ENCODE measurements at regions not wholly inside any gene's neighbourhood (a gene's known extent, or its start where the extent isn't known, plus 50 kb on each side); places are given as distances from the start of the nearest gene placed in this dataset.

DNA sequence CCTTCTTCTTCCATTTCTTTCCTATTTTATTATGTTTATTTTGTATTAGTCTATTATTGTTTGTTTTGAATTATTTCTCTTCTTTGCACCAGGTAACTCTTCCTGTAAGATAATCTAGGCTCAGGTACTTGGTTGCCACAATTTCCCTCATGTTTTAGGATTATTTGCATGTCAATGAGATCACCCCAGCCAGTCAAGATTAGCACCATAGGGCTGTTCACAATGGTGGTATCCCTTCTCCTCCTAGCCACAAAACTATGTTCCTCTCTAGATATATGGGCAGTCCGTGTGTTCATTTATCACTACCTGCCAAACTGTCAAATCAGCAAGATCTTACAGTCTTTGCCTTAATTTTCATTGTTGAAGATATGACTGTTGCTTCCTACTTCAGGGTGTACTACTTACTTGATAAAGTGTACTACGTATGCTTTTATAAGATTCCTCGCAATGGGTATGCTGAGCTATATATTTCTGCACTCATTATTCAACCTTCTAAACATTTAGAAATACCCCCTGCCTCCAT lies 1536.2 kb downstream of the PLA2G4A start:
- no peak overlapping the region for H3K27ac ChIP-seq
- no peaks in the 10 kb centered on the region for H3K9me3 ChIP-seq
- no peaks in the 10 kb centered on the region for H3K27me3 ChIP-seq
- intact Hi-C loops (cut with DNase I): no loop called here
- no peak overlapping the region for H3K4me3 ChIP-seq
- DNase-seq: no peak
- no peaks in the 10 kb centered on the region for H3K4me1 ChIP-seq
- WGBS, 2 donors: 85 to 90% methylated on average over 3 of the region's 3 CpGs
- TF ChIP-seq POLR2AphosphoS5 (IDR thresholded peaks at IDR 0.05): no peak
- TF ChIP-seq, protein P1, sequence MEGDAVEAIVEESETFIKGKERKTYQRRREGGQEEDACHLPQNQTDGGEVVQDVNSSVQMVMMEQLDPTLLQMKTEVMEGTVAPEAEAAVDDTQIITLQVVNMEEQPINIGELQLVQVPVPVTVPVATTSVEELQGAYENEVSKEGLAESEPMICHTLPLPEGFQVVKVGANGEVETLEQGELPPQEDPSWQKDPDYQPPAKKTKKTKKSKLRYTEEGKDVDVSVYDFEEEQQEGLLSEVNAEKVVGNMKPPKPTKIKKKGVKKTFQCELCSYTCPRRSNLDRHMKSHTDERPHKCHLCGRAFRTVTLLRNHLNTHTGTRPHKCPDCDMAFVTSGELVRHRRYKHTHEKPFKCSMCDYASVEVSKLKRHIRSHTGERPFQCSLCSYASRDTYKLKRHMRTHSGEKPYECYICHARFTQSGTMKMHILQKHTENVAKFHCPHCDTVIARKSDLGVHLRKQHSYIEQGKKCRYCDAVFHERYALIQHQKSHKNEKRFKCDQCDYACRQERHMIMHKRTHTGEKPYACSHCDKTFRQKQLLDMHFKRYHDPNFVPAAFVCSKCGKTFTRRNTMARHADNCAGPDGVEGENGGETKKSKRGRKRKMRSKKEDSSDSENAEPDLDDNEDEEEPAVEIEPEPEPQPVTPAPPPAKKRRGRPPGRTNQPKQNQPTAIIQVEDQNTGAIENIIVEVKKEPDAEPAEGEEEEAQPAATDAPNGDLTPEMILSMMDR (IDR thresholded peaks at IDR 0.05): no peak
- no peak for TF ChIP-seq POLR2A (IDR thresholded peaks at IDR 0.05)
- TF ChIP-seq EP300 (IDR thresholded peaks at IDR 0.05): no peak
- H3K36me3 ChIP-seq: no peaks in the 10 kb centered on the region

DNA sequence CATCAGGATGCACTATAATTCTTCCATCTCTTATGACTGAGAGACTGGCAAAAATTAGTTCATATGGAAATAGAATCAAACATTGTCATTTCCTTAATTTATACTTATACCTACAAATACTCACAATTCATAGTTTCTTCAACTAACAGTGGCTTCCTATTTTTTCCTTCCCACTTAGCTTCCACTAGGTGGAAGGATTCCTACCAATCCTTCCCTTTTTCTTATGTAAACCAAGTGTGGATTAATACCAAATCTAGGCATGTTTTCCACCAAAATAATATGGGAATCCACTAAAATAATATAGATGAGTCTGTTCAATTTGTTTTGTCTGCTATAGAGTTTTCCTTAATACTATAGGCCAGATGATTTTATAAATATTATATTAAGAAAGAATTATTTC lies 1537.1 kb downstream of the PLA2G4A start:
- TF ChIP-seq POLR2A (IDR thresholded peaks at IDR 0.05) (no peak), EP300 (IDR thresholded peaks at IDR 0.05) (no peak), POLR2AphosphoS5 (IDR thresholded peaks at IDR 0.05) (no peak)
- TF ChIP-seq, protein P1 (IDR thresholded peaks at IDR 0.05): no peak
- intact Hi-C loops (cut with DNase I): no loop called here
- no peaks in the 10 kb centered on the region for H3K27me3 ChIP-seq
- H3K36me3 ChIP-seq: no peaks in the 10 kb centered on the region
- no peak overlapping the region for H3K4me3 ChIP-seq
- no peak for DNase-seq
- H3K9me3 ChIP-seq: no peaks in the 10 kb centered on the region
- no peak overlapping the region for H3K27ac ChIP-seq
- no peaks in the 10 kb centered on the region for H3K4me1 ChIP-seq

DNA sequence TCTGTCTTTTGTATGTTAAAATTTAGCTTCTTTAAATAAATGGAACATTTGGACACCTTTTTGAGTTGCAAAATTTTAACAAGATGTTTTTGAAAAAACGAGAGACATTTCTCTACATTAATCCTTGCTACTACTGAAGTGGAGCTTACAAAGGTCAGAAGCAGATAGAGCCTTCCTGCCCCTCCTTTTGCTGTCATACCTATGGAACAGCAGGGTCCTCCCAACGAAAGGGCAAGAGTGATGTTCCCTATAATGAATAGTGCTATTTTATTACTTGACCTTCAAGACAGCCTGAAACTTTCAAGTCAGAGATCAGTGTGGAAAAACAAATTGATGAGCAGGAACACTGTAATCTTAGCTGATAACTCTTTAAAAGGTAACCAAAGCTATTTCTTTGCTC lies 1538.9 kb downstream of the PLA2G4A start:
- TF ChIP-seq, protein P1 (IDR thresholded peaks at IDR 0.05): no peak
- TF ChIP-seq POLR2AphosphoS5 (IDR thresholded peaks at IDR 0.05) (no peak), EP300 (IDR thresholded peaks at IDR 0.05) (no peak), POLR2A (IDR thresholded peaks at IDR 0.05) (no peak)
- DNase-seq: no peak
- intact Hi-C loops (cut with DNase I): no loop called here
- Histone ChIP-seq H3K9me3 (no peaks in the 10 kb centered on the region), H3K4me3 (no peak overlapping the region), H3K4me1 (no peaks in the 10 kb centered on the region), H3K27ac (no peak overlapping the region), H3K36me3 (no peaks in the 10 kb centered on the region), H3K27me3 (no peaks in the 10 kb centered on the region)
- WGBS, 2 donors: 7 to 53% methylated on average over 2 of the region's 2 CpGs

DNA sequence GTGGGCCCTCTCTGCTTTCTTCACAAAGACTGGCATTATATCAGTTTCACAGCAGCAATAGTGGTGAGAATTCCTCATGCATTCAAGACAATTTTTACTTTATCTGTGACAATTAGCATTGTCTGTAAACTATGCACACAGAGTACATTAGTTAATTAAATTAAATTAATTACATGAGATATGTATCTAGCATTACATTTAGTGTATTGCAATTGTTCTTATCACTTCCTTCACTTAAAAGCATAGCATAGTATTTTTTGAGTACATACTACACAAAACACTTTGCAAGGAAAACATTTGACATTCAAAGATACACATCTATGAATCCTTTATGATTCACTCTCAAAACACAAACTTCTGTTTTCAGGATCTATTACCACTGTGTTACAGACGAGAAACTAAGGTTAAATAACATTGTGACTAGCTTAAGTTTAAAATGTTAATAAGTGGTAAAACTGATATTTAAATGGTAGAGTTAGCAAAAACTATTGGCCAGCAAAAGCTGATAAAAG lies 1542.6 kb downstream of the PLA2G4A start:
- peaks cover 0 to 2% (median 0%) of the 10 kb centered on the region in 4 donors for H3K9me3 ChIP-seq
- no peaks in the 10 kb centered on the region for H3K4me1 ChIP-seq
- intact Hi-C loops (cut with DNase I): no loop called here
- no peak overlapping the region for H3K4me3 ChIP-seq
- WGBS, 2 donors: 76 to 83% methylated on average over 1 of the region's 1 CpG
- TF ChIP-seq, protein P1 (IDR thresholded peaks at IDR 0.05): no peak
- TF ChIP-seq POLR2A (IDR thresholded peaks at IDR 0.05) (no peak), EP300 (IDR thresholded peaks at IDR 0.05) (no peak), POLR2AphosphoS5 (IDR thresholded peaks at IDR 0.05) (no peak)
- DNase-seq: no peak
- no peak overlapping the region for H3K27ac ChIP-seq
- H3K27me3 ChIP-seq: no peaks in the 10 kb centered on the region
- H3K36me3 ChIP-seq: no peaks in the 10 kb centered on the region

DNA sequence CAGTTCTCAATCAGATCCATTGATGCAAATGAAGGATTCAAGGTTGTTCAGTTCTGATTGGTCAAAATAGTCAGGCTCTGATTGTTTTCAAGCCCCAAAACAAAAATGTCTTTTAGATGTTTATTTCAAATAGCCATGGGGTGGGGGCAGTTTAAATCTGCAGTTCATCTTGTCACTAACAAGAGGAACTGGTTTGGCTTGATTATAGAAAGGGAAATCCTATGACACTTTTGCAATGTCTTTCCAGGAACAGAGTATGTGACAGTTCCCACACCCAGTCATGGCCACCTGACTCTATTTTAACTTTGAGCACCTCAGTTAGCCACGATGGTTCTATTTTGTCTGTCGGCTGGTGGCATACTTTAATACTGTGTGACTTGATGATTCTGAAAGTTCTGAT lies 1544.1 kb downstream of the PLA2G4A start:
- no peaks in the 10 kb centered on the region for H3K27me3 ChIP-seq
- H3K9me3 ChIP-seq: peaks cover 0 to 2% (median 0%) of the 10 kb centered on the region in 4 donors
- WGBS, 2 donors: 75 to 86% methylated on average over 2 of the region's 2 CpGs
- TF ChIP-seq, protein P1 (IDR thresholded peaks at IDR 0.05): no peak
- TF ChIP-seq EP300 (IDR thresholded peaks at IDR 0.05) (no peak), POLR2A (IDR thresholded peaks at IDR 0.05) (no peak), POLR2AphosphoS5 (IDR thresholded peaks at IDR 0.05) (no peak)
- DNase-seq: no peak
- H3K4me1 ChIP-seq: no peaks in the 10 kb centered on the region
- intact Hi-C loops (cut with DNase I): no loop called here
- H3K36me3 ChIP-seq: no peaks in the 10 kb centered on the region
- no peak overlapping the region for H3K27ac ChIP-seq
- H3K4me3 ChIP-seq: no peak overlapping the region

All from sigmoid colon (tissue), 6 donors.